ENCODE measurements at regions not wholly inside any gene's neighbourhood (a gene's known extent, or its start where the extent isn't known, plus 50 kb on each side); places are given as distances from the start of the nearest gene placed in this dataset.

GRCh38 chr7:22587322-22587721 is 87.3 kb upstream of the STEAP1B start:
- DNase-seq (ENCODE audit: low read depth), result no peak

DNA sequence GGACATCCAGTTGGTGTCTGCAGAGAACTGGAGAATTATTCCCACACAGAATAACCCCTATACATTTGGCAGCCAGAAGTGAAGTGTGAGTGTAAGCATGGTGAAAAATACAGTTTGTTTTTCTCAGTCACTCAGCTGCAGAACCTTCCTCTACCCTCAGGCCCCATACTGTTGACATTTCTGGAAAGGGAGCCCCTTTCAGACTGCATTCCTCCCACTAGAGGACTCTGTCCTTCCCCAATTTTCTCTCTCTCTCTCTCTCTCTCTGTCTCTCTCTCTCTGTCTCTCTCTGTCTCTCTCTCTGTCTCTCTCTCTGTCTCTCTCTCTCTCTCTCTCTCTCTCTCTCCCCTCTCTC is 86.8 kb upstream of the STEAP1B start:
- DNase-seq (ENCODE audit: low read depth), result no peak

GRCh38 chr7:22586101-22586785 is 86.3 kb upstream of the STEAP1B start:
- no peak for DNase-seq (ENCODE audit: low read depth)

GRCh38 chr7:22584179-22584578 is 84.2 kb upstream of the STEAP1B start:
- no peak for DNase-seq (ENCODE audit: low read depth)

- no peak for DNase-seq (ENCODE audit: low read depth)
Observed at GRCh38 chr7:22582863-22583622, 83.1 kb upstream of the STEAP1B start.

- no peak for DNase-seq (ENCODE audit: low read depth)
Observed at GRCh38 chr7:22581099-22581498, 81.1 kb upstream of the STEAP1B start.

DNA sequence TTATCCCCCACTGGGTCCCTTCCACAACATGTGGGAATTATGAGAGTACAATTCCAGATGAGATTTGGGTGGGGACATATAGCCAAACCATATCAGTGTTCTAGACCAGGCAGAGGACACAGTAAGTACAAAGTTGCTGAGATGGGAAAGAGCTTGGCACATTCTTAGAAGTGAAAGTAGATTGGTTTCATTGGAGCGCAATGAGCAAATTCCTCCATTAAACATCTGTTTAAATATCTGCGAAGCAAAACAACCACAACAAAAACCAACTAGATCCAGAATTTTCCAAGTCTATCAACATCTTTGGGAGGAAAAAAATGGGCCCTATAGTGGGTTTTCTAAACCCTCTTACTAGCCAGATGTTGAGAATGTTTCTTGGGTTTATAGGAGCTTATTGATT is 80.0 kb upstream of the STEAP1B start:
- DNase-seq (ENCODE audit: low read depth), result no peak

DNA sequence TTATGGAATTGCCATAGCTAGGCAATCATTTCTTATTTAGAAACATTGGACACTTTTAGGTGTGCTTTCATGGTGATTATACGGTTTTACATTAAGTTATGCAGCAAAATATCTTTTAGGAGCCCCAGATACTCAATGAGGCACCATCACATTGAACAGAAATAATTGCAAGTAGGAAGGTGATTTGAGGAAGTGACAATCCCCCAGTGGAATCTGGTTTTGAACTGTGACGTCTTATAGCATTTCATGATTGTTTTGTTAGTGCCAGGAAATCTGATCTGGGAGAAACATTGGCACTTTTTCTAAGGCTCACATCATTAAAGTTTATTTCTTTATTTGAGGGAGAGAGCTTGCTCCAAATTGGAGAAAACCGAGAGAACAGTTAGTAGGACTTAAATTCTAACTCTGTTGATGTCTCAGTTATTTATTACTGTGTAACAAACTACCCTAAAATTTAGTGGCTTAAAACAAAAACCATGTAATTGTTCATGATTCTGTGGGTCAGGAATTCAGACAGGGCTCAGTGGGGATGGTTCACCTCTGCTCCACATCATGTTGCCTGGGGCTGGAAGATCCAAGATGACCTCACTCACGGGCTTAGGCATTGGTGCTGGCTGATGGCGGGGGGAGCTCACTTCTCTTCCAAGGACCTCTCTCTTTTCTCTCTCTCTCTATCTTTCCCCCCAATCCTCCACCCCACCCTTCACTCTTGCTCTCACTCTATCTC is 78.2 kb upstream of the STEAP1B start:
- DNase-seq (ENCODE audit: low read depth), result no peak

DNA sequence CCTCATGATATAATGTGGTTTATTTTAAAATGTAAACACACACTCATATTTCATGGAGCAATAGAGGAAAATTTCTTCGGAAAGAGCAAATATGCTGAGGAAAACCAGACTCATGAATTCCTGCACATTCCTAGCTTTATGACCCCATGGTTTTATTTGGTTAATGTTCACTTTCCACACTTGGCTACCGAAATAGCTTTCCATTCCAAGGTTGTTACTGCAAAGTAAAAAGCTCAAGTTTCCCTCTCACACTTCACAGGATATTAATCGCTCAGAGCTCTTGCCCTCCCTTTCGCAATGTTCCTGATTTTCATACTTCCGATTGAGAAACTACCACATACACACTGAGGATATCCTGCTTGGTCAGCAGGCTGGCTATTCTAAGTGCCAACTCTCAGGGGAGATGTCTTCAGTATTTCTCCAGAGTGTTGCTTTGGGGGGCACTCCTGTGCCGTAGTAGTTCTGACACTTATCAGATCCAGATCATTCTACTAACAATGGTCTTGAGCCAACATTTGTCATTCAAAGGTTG is 77.5 kb upstream of the STEAP1B start:
- DNase-seq (ENCODE audit: low read depth), result peak; percentile 62

- no peak for DNase-seq (ENCODE audit: low read depth)
Observed at GRCh38 chr7:22576612-22577469, 76.9 kb upstream of the STEAP1B start.

DNA sequence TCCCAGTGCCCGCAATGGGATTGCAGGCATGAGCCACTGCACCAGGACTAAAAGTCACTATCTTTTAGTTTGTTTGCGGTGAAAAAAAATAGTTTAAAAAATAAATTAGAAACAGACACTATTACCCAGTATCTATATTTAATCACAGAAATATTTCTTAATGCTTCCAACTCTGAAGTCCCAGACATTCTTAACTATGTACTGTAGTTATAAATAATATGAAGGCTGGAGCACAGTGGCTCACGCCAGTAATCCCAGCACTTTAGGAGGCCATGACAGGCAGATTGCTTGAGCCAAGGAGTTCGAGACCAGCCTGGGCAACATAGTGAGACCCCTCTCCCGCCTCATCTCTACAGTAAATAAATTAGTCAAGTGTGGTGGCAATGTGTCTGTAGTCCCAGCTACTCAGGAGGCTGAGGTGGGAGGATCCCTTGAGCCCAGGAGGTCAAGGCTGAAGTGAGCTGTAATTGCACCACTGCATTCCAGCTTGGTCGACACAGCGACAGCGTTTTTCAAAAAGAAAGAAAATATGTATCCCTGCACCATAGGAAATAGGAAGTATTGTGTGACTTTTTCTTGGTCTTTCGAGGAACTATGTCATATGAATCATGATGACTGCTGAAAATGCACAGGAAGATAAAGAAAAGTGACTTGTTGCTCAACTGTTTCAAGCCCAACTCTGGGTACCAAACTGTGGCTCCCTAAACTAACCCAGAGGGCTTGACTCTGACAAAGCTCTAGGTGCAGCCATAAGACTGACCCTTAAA is 74.9 kb upstream of the STEAP1B start:
- no peak for DNase-seq (ENCODE audit: low read depth)

DNA sequence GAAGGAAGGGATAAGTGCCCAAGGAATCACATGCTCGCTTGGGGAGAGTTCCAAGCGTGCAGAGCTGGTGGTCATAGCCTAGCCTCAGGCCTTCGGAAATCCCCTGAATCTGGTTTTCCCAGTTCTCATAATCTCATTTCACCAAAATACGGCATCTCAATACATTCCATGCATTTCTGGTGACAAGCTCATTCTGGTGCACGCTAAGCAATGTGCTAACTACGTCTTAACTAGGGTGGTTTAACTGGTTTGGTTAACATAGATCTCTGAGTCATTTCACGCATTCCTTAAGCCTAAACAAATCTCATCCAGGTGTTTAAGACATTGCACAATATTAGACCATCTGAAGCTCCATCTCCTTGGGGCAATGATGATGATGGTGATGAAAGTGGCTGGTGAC is 72.9 kb upstream of the STEAP1B start:
- no peak for DNase-seq (ENCODE audit: low read depth)

GRCh38 chr7:22572292-22572691 is 72.3 kb upstream of the STEAP1B start:
- DNase-seq (ENCODE audit: low read depth), result no peak

DNA sequence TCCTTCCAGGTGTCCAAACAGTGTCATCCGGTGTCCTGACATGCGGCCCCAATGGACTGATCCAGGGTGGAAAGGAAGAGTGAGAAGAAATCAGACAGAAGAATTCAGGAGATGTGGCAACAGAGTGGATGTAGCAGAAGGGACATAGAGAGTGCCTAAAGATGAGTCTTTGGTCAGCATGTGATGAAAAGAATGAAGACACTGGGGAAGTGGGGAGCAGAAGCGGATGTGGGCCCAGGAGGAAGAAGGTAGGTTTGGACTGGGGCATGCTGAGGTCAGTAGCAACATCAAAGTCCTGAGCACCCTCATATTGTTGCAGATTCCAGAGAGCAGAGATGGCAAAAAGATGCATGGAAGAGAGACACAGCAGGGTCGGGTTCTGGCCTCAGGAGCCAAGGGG is 71.8 kb upstream of the STEAP1B start:
- DNase-seq (ENCODE audit: low read depth), result no peak

DNA sequence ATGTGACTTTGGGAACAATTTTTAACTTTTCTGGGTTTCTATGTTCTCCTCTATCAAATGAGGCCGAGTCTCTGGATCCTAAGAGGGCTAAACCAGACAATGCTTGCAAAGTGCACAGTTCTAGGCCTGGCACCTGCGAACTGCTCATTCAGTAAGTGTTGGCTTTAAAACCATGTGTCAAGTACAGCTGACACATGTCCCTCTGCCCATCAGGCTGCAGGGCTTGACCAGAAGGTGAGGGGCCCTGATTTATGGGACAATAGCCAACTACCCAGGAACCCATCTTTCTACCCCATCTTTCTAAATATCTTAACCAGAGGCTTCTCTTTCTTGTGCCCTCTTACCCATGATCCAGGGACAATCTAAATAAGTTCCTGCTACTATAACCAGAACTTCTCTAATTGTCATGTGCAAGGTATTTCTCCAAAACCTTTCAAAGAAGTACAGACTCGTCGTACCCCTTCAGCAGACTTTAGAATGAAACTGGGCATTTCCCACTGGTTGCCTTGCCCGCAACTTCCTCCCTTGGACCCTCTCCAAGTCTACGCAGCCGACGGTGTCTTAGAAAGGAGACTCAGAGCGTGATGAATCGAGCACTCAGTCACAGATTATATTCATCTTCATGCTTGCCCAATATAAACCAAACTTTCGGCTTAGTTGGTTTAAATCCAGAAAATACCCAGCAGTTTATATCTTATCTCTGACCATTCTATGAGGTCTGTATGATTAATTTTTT is 69.8 kb upstream of the STEAP1B start:
- DNase-seq (ENCODE audit: low read depth), result no peak

DNA sequence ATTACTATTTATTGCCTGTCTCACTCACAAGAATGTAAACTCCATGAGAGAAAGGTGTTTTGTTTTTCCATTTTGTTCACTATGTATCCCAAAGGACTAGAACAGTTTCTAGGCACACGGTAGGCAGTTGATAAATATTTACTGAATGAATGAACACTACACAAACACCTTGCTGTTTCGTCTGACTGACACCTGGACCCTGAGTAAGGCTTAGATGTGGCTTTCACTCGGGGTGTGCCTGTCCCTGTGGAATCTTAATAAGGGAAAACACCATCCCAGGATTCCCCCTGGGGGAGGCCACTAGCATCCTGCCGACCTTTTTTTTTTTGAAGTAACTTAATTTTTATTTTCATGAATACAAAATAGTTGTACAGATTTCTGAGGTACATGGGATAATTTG is 66.6 kb upstream of the STEAP1B start:
- DNase-seq (ENCODE audit: low read depth), result no peak

GRCh38 chr7:22566176-22566575 is 66.2 kb upstream of the STEAP1B start:
- DNase-seq (ENCODE audit: low read depth), result no peak

DNA sequence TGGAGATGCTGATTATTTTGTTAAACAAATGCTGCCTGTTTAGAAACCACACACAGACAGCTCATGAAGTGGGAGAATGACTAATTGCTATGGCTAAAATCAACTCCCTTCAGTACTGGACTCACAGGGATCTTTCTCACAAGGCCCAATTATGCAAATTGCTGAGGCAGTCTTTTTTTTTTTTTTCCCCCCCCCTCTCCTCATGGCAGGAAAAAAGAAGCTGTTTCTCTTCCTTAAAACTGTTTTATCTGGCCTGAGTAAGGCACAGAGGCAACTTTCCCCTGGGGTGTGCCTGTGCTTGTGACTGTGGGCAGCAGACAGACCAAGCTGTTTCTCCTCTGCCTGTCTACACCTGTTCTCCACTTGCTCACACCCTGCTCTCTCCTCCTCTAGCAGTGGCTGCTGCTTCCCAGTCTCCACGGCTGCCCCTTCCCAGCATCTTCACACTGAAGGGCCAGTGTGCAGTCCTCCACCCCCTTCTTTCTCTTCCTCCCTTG is 65.4 kb upstream of the STEAP1B start:
- no peak for DNase-seq (ENCODE audit: low read depth)

DNA sequence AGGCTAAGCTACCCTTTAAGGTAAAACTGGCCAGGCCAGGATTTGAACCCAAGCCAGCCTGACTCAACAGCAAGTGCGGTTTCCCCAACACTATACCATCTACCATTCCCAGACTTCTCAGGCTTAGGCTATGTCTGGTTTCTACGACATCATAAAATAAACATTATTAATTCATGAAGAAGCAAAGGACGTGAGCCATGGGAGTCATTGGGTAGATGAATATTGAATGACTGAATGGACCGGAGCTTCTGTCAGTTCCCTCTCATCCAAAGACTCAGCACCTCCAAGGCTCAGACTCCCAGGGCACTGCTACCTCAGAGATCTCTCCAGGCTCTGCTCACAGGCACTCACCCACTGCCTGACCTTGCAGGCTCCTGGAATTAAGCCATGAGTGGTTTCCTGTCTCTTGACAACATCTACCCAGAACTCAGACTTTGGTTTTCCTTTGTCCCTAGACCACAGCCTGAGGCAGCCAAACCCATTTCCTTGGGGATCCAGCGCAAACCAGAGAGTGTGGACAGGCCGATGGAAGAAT is 64.6 kb upstream of the STEAP1B start:
- no peak for DNase-seq (ENCODE audit: low read depth)
